ENCODE measurements at regions not wholly inside any gene's neighbourhood (a gene's known extent, or its start where the extent isn't known, plus 50 kb on each side); places are given as distances from the start of the nearest gene placed in this dataset.
"Not testable (repeated sequence)": the region's sequence is repeated elsewhere in the genome, so short reads cannot be mapped to it uniquely, and the experiment has no call there.

- DNase-seq: no peak
These were observed 619.0 kb downstream of the TFAP2A start for GRCh38 chr6:9795880-9796279.

- peak; percentile 80 for DNase-seq
These were observed 625.7 kb downstream of the TFAP2A start for GRCh38 chr6:9789201-9789600.

GRCh38 chr6:9784786-9785185 is 630.1 kb downstream of the TFAP2A start:
- no peak for DNase-seq

GRCh38 chr6:9783567-9783966 is 631.3 kb downstream of the TFAP2A start:
- DNase-seq: no peak

- peak; percentile 99 for DNase-seq
These were observed 648.5 kb downstream of the TFAP2A start for GRCh38 chr6:9766240-9766915.

GRCh38 chr6:9761220-9761619 is 653.7 kb downstream of the TFAP2A start:
- peak; percentile 40 for DNase-seq

GRCh38 chr6:9754515-9754914 is 660.4 kb downstream of the TFAP2A start:
- DNase-seq: no peak

- peak; percentile 22 for DNase-seq
These were observed 668.9 kb downstream of the TFAP2A start for GRCh38 chr6:9745966-9746365.

- peak; percentile 11 for DNase-seq
These were observed 669.4 kb downstream of the TFAP2A start for GRCh38 chr6:9745476-9745875.

- DNase-seq: no peak
These were observed 670.8 kb downstream of the TFAP2A start for GRCh38 chr6:9744119-9744518.

GRCh38 chr6:9732056-9732455 is 682.8 kb downstream of the TFAP2A start:
- DNase-seq: no peak

GRCh38 chr6:9725776-9726175 is 689.1 kb downstream of the TFAP2A start:
- not testable (repeated sequence) for DNase-seq

GRCh38 chr6:9717568-9717967 is 697.3 kb downstream of the TFAP2A start:
- no peak for DNase-seq

GRCh38 chr6:9711365-9711764 is 703.5 kb downstream of the TFAP2A start:
- DNase-seq: no peak

- no peak for DNase-seq
These were observed 704.3 kb downstream of the TFAP2A start for GRCh38 chr6:9710574-9710973.

GRCh38 chr6:9708600-9708999 is 706.3 kb downstream of the TFAP2A start:
- DNase-seq: no peak

GRCh38 chr6:9704989-9705388 is 709.9 kb downstream of the TFAP2A start:
- DNase-seq: no peak

GRCh38 chr6:9702914-9703313 is 712.0 kb downstream of the TFAP2A start:
- no peak for DNase-seq

GRCh38 chr6:9699888-9700287 is 715.0 kb downstream of the TFAP2A start:
- DNase-seq: no peak

- DNase-seq: no peak
These were observed 717.5 kb downstream of the TFAP2A start for GRCh38 chr6:9697263-9697931.

- DNase-seq: no peak
These were observed 724.5 kb downstream of the TFAP2A start for GRCh38 chr6:9690388-9690787.

- DNase-seq: not testable (repeated sequence)
These were observed 734.1 kb downstream of the TFAP2A start for GRCh38 chr6:9680727-9681126.

GRCh38 chr6:9675122-9675521 is 739.8 kb downstream of the TFAP2A start:
- DNase-seq: no peak

- DNase-seq: no peak
These were observed 755.0 kb downstream of the TFAP2A start for GRCh38 chr6:9659848-9660247.

- peak; percentile 87 for DNase-seq
These were observed 756.9 kb downstream of the TFAP2A start for GRCh38 chr6:9657994-9658393.
